ENCODE measurements at regions not wholly inside any gene's neighbourhood (a gene's known extent, or its start where the extent isn't known, plus 50 kb on each side); places are given as distances from the start of the nearest gene placed in this dataset.

- Histone ChIP-seq H3K36me3 (ENCODE audit: control insufficient read depth in 4 of 4, insufficient read depth in 4 of 4, low read length in 4 of 4) (no peaks in the 10 kb centered on the region), H3K9me3 (ENCODE audit: control insufficient read depth in 4 of 4, insufficient read depth in 3 of 4, low read length in 3 of 4) (peaks cover 0 to 2% (median 0%) of the 10 kb centered on the region in 4 donors), H3K27ac (ENCODE audit: low read depth in 1 of 2, low read length in 1 of 2) (no peak overlapping the region), H3K9ac (ENCODE audit: insufficient read depth in 1 of 2, low read length in 2 of 2) (no peak overlapping the region), H3K4me3 (no peak overlapping the region), H3K4me1 (ENCODE audit: control insufficient read depth in 5 of 5, insufficient read depth in 5 of 5, low read length in 5 of 5) (peaks cover 0 to 7% (median 0%) of the 10 kb centered on the region in 5 donors), H3K27me3 (ENCODE audit: control insufficient read depth in 3 of 3, insufficient read depth in 3 of 3, low read length in 2 of 3) (no peaks in the 10 kb centered on the region)
- ATAC-seq (ENCODE audit: insufficient read depth, low FRiP score) (no peak), DNase-seq (no peak)
- WGBS, 2 donors, result 94 to 100% methylated on average over 1 of the region's 1 CpG
- TF ChIP-seq, protein P1, sequence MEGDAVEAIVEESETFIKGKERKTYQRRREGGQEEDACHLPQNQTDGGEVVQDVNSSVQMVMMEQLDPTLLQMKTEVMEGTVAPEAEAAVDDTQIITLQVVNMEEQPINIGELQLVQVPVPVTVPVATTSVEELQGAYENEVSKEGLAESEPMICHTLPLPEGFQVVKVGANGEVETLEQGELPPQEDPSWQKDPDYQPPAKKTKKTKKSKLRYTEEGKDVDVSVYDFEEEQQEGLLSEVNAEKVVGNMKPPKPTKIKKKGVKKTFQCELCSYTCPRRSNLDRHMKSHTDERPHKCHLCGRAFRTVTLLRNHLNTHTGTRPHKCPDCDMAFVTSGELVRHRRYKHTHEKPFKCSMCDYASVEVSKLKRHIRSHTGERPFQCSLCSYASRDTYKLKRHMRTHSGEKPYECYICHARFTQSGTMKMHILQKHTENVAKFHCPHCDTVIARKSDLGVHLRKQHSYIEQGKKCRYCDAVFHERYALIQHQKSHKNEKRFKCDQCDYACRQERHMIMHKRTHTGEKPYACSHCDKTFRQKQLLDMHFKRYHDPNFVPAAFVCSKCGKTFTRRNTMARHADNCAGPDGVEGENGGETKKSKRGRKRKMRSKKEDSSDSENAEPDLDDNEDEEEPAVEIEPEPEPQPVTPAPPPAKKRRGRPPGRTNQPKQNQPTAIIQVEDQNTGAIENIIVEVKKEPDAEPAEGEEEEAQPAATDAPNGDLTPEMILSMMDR (IDR thresholded peaks at IDR 0.05; ENCODE audit: control extremely low read depth, extremely low read depth), result no peak
These were observed 189.0 kb upstream of the PRDM1 start for GRCh38 chr6:105897131-105897530.

GRCh38 chr6:105896821-105897095 is 189.4 kb upstream of the PRDM1 start:
- DNase-seq, result no peak
- H3K9ac ChIP-seq (ENCODE audit: insufficient read depth in 1 of 2, low read length in 2 of 2), result no peak overlapping the region
- 58 to 82% methylated on average over 3 of the region's 3 CpGs for WGBS, 2 donors
- TF ChIP-seq, protein P1 (IDR thresholded peaks at IDR 0.05; ENCODE audit: control extremely low read depth, extremely low read depth), result no peak
- peaks cover 0 to 6% (median 0%) of the 10 kb centered on the region in 5 donors for H3K4me1 ChIP-seq (ENCODE audit: control insufficient read depth in 5 of 5, insufficient read depth in 5 of 5, low read length in 5 of 5)
- H3K27ac ChIP-seq (ENCODE audit: low read depth in 1 of 2, low read length in 1 of 2), result no peak overlapping the region
- H3K36me3 ChIP-seq (ENCODE audit: control insufficient read depth in 4 of 4, insufficient read depth in 4 of 4, low read length in 4 of 4), result no peaks in the 10 kb centered on the region
- H3K27me3 ChIP-seq (ENCODE audit: control insufficient read depth in 3 of 3, insufficient read depth in 3 of 3, low read length in 2 of 3), result no peaks in the 10 kb centered on the region
- no peak for ATAC-seq (ENCODE audit: insufficient read depth, low FRiP score)
- H3K4me3 ChIP-seq, result no peak overlapping the region
- H3K9me3 ChIP-seq (ENCODE audit: control insufficient read depth in 4 of 4, insufficient read depth in 3 of 4, low read length in 3 of 4), result peaks cover 0 to 2% (median 0%) of the 10 kb centered on the region in 4 donors

- Histone ChIP-seq H3K4me1 (ENCODE audit: control insufficient read depth in 5 of 5, insufficient read depth in 5 of 5, low read length in 5 of 5) (peaks cover 0 to 6% (median 0%) of the 10 kb centered on the region in 5 donors), H3K27ac (ENCODE audit: low read depth in 1 of 2, low read length in 1 of 2) (no peak overlapping the region), H3K27me3 (ENCODE audit: control insufficient read depth in 3 of 3, insufficient read depth in 3 of 3, low read length in 2 of 3) (no peaks in the 10 kb centered on the region), H3K4me3 (no peak overlapping the region), H3K9ac (ENCODE audit: insufficient read depth in 1 of 2, low read length in 2 of 2) (no peak overlapping the region), H3K9me3 (ENCODE audit: control insufficient read depth in 4 of 4, insufficient read depth in 3 of 4, low read length in 3 of 4) (peaks cover 0 to 2% (median 0%) of the 10 kb centered on the region in 4 donors), H3K36me3 (ENCODE audit: control insufficient read depth in 4 of 4, insufficient read depth in 4 of 4, low read length in 4 of 4) (no peaks in the 10 kb centered on the region)
- TF ChIP-seq, protein P1 (IDR thresholded peaks at IDR 0.05; ENCODE audit: control extremely low read depth, extremely low read depth), result no peak
- WGBS, 2 donors, result 71 to 80% methylated on average over 12 of the region's 12 CpGs
- DNase-seq (no peak), ATAC-seq (ENCODE audit: insufficient read depth, low FRiP score) (no peak)
These were observed 189.9 kb upstream of the PRDM1 start for GRCh38 chr6:105896052-105896820.

GRCh38 chr6:105894556-105894955 is 191.6 kb upstream of the PRDM1 start:
- Histone ChIP-seq H3K4me1 (ENCODE audit: control insufficient read depth in 5 of 5, insufficient read depth in 5 of 5, low read length in 5 of 5) (no peaks in the 10 kb centered on the region), H3K4me3 (no peak overlapping the region), H3K9me3 (ENCODE audit: control insufficient read depth in 4 of 4, insufficient read depth in 3 of 4, low read length in 3 of 4) (peaks cover 0 to 3% (median 1%) of the 10 kb centered on the region in 4 donors), H3K27ac (ENCODE audit: low read depth in 1 of 2, low read length in 1 of 2) (no peak overlapping the region), H3K27me3 (ENCODE audit: control insufficient read depth in 3 of 3, insufficient read depth in 3 of 3, low read length in 2 of 3) (no peaks in the 10 kb centered on the region), H3K36me3 (ENCODE audit: control insufficient read depth in 4 of 4, insufficient read depth in 4 of 4, low read length in 4 of 4) (no peaks in the 10 kb centered on the region), H3K9ac (ENCODE audit: insufficient read depth in 1 of 2, low read length in 2 of 2) (no peak overlapping the region)
- DNase-seq (no peak), ATAC-seq (ENCODE audit: insufficient read depth, low FRiP score) (no peak)
- 76 to 77% methylated on average over 1 of the region's 1 CpG for WGBS, 2 donors
- TF ChIP-seq, protein P1 (IDR thresholded peaks at IDR 0.05; ENCODE audit: control extremely low read depth, extremely low read depth), result no peak
